K562 (cell line): ENCODE measurements at regions not wholly inside any gene's neighbourhood (a gene's known extent, or its start where the extent isn't known, plus 50 kb on each side); places are given as distances from the start of the nearest gene placed in this dataset.
A peak's percentile ranks its signal among the peaks of the same experiment; 100 is the strongest.

ENCODE experiments used
- ARNT ChIP-seq, 2 experiments: fragments of 450-650 bp; IDR thresholded peaks; 2 replicates each; pipeline ENCODE4 v1.6.1; 2016; ENCODE audit warnings: mild to moderate bottlenecking in 1 of 2
- C11orf30 ChIP-seq: fragments of 450-650 bp; IDR thresholded peaks from 2 replicates; pipeline ENCODE4 v1.6.1; 2016; ENCODE audit warnings: low read depth, mild to moderate bottlenecking
- CTBP1 ChIP-seq: fragments of 450-650 bp; IDR thresholded peaks from 2 replicates; pipeline ENCODE4 v1.6.1; 2016; ENCODE audit warnings: borderline replicate concordance
- DMBX1 ChIP-seq: fragments of 250-450 bp; sonication (Bioruptor Pico); IDR thresholded peaks from 2 replicates; pipeline ENCODE4 v1.8.0; 2022; ENCODE audit warnings: inconsistent platforms, mild to moderate bottlenecking, moderate library complexity, borderline replicate concordance
- E2F3 ChIP-seq: fragments of 250-450 bp; sonication (Bioruptor Pico); IDR thresholded peaks from 2 replicates; pipeline ENCODE4 v1.4.0; 2020; ENCODE audit warnings: mild to moderate bottlenecking
- NCOA4 ChIP-seq: fragments of 450-650 bp; IDR thresholded peaks from 2 replicates; pipeline ENCODE4 v1.6.1; 2018; ENCODE audit warnings: mild to moderate bottlenecking; ENCODE audit not compliant: partially characterized antibody
- NFIC ChIP-seq: fragments of 450-650 bp; IDR thresholded peaks from 2 replicates; pipeline ENCODE4 v1.6.1; 2017; ENCODE audit warnings: mild to moderate bottlenecking, inconsistent platforms
- NFIX ChIP-seq: fragments of 250-450 bp; sonication (Bioruptor Pico); IDR thresholded peaks from 2 replicates; pipeline ENCODE4 v1.4.0; 2020; ENCODE audit warnings: low read depth, mild to moderate bottlenecking, moderate library complexity
- PTRF ChIP-seq: fragments of 450-650 bp; IDR thresholded peaks from 2 replicates; pipeline ENCODE4 v1.6.1; 2016; ENCODE audit warnings: mild to moderate bottlenecking, missing genetic modification characterization, missing compliant biosample characterization
- SAP30 ChIP-seq: fragments of 200-600 bp; sonication (generic); IDR thresholded peaks from 2 replicates; pipeline ENCODE4 v1.6.1; 2012; ENCODE audit warnings: borderline replicate concordance, low read depth, mild to moderate bottlenecking, moderate library complexity, low read length, control low read depth, inconsistent platforms; ENCODE audit not compliant: insufficient read depth, poor library complexity, severe bottlenecking
- SMAD2 ChIP-seq: fragments of 150-350 bp; IDR thresholded peaks from 2 replicates; pipeline ENCODE4 v1.6.1; 2014; ENCODE audit warnings: low read depth, mild to moderate bottlenecking, low read length
- SP2 ChIP-seq: IDR thresholded peaks from 2 replicates; pipeline ENCODE4 v1.6.1; 2011; ENCODE audit warnings: mild to moderate bottlenecking, low read depth, low read length, moderate library complexity; ENCODE audit not compliant: poor library complexity, severe bottlenecking; ENCODE audit errors: extremely low read depth
- SRSF9 ChIP-seq: fragments of 200-400 bp; formaldehyde crosslinking; IDR thresholded peaks from 2 replicates; pipeline ENCODE4 v1.6.1; 2017; ENCODE audit warnings: low read depth, low read length, borderline replicate concordance
- ZBTB40 ChIP-seq, 2 experiments: fragments of 450-650 bp in 1 of 2; sonication (generic) in 1 of 2; formaldehyde crosslinking in 1 of 2; IDR thresholded peaks; 2 replicates each; pipeline versions ENCODE4 v1.7.1 to v1.9.0; 2016 to 2022; ENCODE audit warnings: inconsistent platforms in 1 of 2, mild to moderate bottlenecking in 1 of 2, missing genetic modification reagents in 1 of 2
- ZBTB43 ChIP-seq: sonication (generic); formaldehyde crosslinking; IDR thresholded peaks from 2 replicates; pipeline ENCODE4 v1.8.0; 2023; ENCODE audit warnings: mild to moderate bottlenecking, missing genetic modification reagents
- ZHX1 ChIP-seq: fragments of 150-350 bp; conservative IDR thresholded peaks from 2 replicates; pipeline ENCODE4 v1.6.1; 2014; ENCODE audit warnings: low read length
- ZNF124 ChIP-seq: sonication (generic); formaldehyde crosslinking; IDR thresholded peaks from 2 replicates; pipeline ENCODE4 v1.8.1; 2022; ENCODE audit warnings: missing genetic modification reagents

GRCh38 chr6:146898888-146899227 lies 300.1 kb downstream of the ADGB start (continued):
- no peak for TF ChIP-seq ZHX1
- TF ChIP-seq SMAD2, result no peak
- TF ChIP-seq DMBX1, result peak; percentile 57
- no peak for TF ChIP-seq ZBTB40 (IDR thresholded peaks at IDR 0.05)
- TF ChIP-seq ZBTB40 (CRISPR knock-in tag; IDR thresholded peaks at IDR 0.05), result no peak
- TF ChIP-seq ZBTB43 (CRISPR knock-in tag), result no peak
- no peak for TF ChIP-seq SP2
- no peak for TF ChIP-seq SRSF9
- TF ChIP-seq PTRF (tag), result 0 out of 2 replicates have a peak, but pooled peaks have one; percentile 18
- no peak for TF ChIP-seq ARNT (IDR thresholded peaks at IDR 0.05)
- no peak for TF ChIP-seq E2F3 (CRISPR knock-in tag)
- no peak for TF ChIP-seq NFIX
- TF ChIP-seq CTBP1, result no peak
- TF ChIP-seq ZNF124 (CRISPR knock-in tag), result no peak
- TF ChIP-seq NFIC, result no peak
- no peak for TF ChIP-seq NCOA4
- TF ChIP-seq C11orf30, result no peak
- TF ChIP-seq SAP30, result no peak
